Smooth muscle cell (in vitro differentiated cells): ENCODE measurements at regions not wholly inside any gene's neighbourhood (a gene's known extent, or its start where the extent isn't known, plus 50 kb on each side); places are given as distances from the start of the nearest gene placed in this dataset.

Source experiments
- DNase-seq: peaks from one replicate; lab custom pipeline; 2025; ENCODE audit not compliant: unreplicated experiment; lab: John Stamatoyannopoulos, UW
- H2AFZ ChIP-seq: fragments of 200-600 bp; sonication (generic); 2 replicates; pipeline ENCODE4 v1.6.0; 2016; ENCODE audit warnings: antibody characterized with exemption, low read depth, mild to moderate bottlenecking
- H3F3A ChIP-seq: fragments of 200-600 bp; sonication (generic); 2 replicates; pipeline ENCODE4 v1.6.0; 2017; ENCODE audit warnings: antibody characterized with exemption, low read depth
- H3K27ac ChIP-seq: fragments of 200-600 bp; sonication (generic); 2 replicates; pipeline ENCODE4 v1.5.1; 2016; ENCODE audit warnings: low read depth, mild to moderate bottlenecking
- H3K27me3 ChIP-seq: fragments of 200-600 bp; sonication (generic); 2 replicates; pipeline ENCODE4 v1.6.1; 2016; ENCODE audit warnings: low read depth, mild to moderate bottlenecking
- H3K36me3 ChIP-seq: fragments of 200-600 bp; sonication (generic); 2 replicates; pipeline ENCODE4 v1.5.1; 2016; ENCODE audit warnings: low read depth
- H3K4me1 ChIP-seq: fragments of 200-600 bp; sonication (generic); 2 replicates; pipeline ENCODE4 v1.5.1; 2016; ENCODE audit warnings: low read depth
- H3K4me2 ChIP-seq: fragments of 200-600 bp; sonication (generic); 2 replicates; pipeline ENCODE4 v1.6.0; 2016; ENCODE audit warnings: mild to moderate bottlenecking
- H3K4me3 ChIP-seq: fragments of 200-600 bp; sonication (generic); 2 replicates; pipeline ENCODE4 v1.5.1; 2016; ENCODE audit warnings: mild to moderate bottlenecking
- H3K79me2 ChIP-seq: fragments of 200-600 bp; sonication (generic); 2 replicates; pipeline ENCODE4 v1.6.0; 2016; ENCODE audit warnings: low read depth, mild to moderate bottlenecking
- H3K9ac ChIP-seq: fragments of 200-600 bp; sonication (generic); 2 replicates; pipeline ENCODE4 v1.6.0; 2016; ENCODE audit warnings: low read depth
- H3K9me3 ChIP-seq: fragments of 200-600 bp; sonication (generic); replicated peaks from 2 replicates; pipeline ENCODE4 v1.5.1; 2016; ENCODE audit warnings: low read depth
- H4K20me1 ChIP-seq: fragments of 200-600 bp; sonication (generic); 2 replicates; pipeline ENCODE4 v1.6.0; 2016; ENCODE audit warnings: low read depth
- WGBS: methylation state at CpG from one replicate; pipeline ENCODE4 v1.1.7; 2016; ENCODE audit warnings: low lambda C conversion rate; 5-methylcytosine and 5-hydroxymethylcytosine counted together
- TF ChIP-seq, protein P1 (sequence below): fragments of 200-600 bp; sonication (generic); IDR thresholded peaks from 2 replicates; pipeline ENCODE4 v1.5.1; 2017; ENCODE audit warnings: borderline replicate concordance, mild to moderate bottlenecking, antibody characterized with exemption; ENCODE audit not compliant: insufficient read depth, poor library complexity, severe bottlenecking

DNA sequence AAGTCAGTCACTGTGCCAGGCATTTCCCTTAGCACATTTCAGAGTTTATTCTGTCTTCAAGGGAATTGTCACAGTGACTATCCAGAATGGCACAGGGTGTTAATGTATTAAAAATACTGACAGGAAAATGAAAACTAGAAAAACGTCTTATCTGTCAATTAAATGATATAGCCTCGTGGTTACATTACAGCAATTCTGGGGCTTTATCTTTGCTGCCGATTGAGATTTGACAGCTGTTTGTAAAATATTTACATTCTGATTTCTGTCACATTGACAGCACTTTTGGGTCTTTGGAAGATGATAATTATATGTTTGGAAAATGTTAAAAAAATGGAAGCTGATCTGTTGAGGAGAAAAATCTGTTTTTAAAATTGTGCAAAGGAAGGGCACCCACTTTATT lies 250.0 kb downstream of the CHRM3 start:
- no peak overlapping the region for H3K4me2 ChIP-seq
- H3K36me3 ChIP-seq = no peaks in the 10 kb centered on the region
- no peak overlapping the region for H3K4me3 ChIP-seq
- no peak overlapping the region for H3K9ac ChIP-seq
- H2AFZ ChIP-seq = no peak overlapping the region
- no peaks in the 10 kb centered on the region for H3K4me1 ChIP-seq
- TF ChIP-seq, protein P1, sequence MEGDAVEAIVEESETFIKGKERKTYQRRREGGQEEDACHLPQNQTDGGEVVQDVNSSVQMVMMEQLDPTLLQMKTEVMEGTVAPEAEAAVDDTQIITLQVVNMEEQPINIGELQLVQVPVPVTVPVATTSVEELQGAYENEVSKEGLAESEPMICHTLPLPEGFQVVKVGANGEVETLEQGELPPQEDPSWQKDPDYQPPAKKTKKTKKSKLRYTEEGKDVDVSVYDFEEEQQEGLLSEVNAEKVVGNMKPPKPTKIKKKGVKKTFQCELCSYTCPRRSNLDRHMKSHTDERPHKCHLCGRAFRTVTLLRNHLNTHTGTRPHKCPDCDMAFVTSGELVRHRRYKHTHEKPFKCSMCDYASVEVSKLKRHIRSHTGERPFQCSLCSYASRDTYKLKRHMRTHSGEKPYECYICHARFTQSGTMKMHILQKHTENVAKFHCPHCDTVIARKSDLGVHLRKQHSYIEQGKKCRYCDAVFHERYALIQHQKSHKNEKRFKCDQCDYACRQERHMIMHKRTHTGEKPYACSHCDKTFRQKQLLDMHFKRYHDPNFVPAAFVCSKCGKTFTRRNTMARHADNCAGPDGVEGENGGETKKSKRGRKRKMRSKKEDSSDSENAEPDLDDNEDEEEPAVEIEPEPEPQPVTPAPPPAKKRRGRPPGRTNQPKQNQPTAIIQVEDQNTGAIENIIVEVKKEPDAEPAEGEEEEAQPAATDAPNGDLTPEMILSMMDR = no peak
- H3K27me3 ChIP-seq = no peaks in the 10 kb centered on the region
- no peaks in the 10 kb centered on the region for H3K79me2 ChIP-seq
- H3K9me3 ChIP-seq = no peaks in the 10 kb centered on the region
- 62% methylated on average over 3 of the region's 3 CpGs for WGBS
- no peak for DNase-seq
- no peaks in the 10 kb centered on the region for H3F3A ChIP-seq
- H4K20me1 ChIP-seq = no peaks in the 10 kb centered on the region
- no peak overlapping the region for H3K27ac ChIP-seq

DNA sequence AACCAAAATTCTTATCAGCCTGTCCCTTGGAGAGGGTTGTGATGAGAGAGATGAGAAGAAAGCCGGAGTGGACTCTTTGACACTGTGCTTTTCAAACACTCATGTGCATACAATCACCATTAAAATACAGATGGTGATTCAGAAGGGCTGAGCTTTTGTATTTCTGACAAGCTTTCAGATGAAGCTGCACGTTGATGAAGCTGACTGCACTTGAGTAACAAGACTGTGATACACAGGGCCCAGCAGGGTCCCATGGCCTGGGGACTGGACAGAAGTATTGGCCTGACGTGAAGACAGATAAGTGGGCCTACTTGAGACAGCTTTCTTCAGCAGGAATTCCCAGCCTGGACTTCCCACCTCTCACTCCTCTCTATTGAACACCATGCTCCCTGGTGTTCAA lies 258.2 kb downstream of the CHRM3 start:
- TF ChIP-seq, protein P1 = no peak
- H3K79me2 ChIP-seq = no peaks in the 10 kb centered on the region
- no peak overlapping the region for H3K4me3 ChIP-seq
- H3K27ac ChIP-seq = no peak overlapping the region
- no peaks in the 10 kb centered on the region for H3K4me1 ChIP-seq
- H3F3A ChIP-seq = no peaks in the 10 kb centered on the region
- H3K9me3 ChIP-seq = no peaks in the 10 kb centered on the region
- DNase-seq = no peak
- H4K20me1 ChIP-seq = no peaks in the 10 kb centered on the region
- no peaks in the 10 kb centered on the region for H3K36me3 ChIP-seq
- H3K9ac ChIP-seq = no peak overlapping the region
- no peak overlapping the region for H2AFZ ChIP-seq
- H3K27me3 ChIP-seq = no peaks in the 10 kb centered on the region
- 88% methylated on average over 3 of the region's 3 CpGs for WGBS
- H3K4me2 ChIP-seq = no peak overlapping the region

DNA sequence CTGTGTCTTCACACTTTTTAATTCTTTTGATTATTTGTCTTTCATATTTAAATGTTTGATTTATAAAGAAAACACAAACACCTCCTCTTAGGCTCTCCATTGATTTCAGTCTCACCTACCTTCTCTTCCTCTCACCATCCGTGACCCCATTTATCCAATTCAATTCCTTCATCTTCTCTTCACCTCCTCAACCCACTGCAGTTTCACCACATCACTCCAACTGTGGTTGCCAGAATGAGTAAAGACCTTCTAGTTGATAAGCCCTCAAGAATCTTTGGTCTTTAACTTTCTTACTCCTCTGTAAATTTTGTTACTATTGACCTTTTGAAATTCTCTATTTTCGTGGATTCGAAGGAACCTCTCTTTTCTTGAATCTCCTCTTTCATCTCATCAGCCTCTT lies 260.7 kb downstream of the CHRM3 start:
- Histone ChIP-seq H3K9ac (no peak overlapping the region), H3K36me3 (no peaks in the 10 kb centered on the region), H3K4me2 (no peak overlapping the region), H3K9me3 (no peaks in the 10 kb centered on the region), H3K4me3 (no peak overlapping the region), H3K79me2 (no peaks in the 10 kb centered on the region), H3K27ac (no peak overlapping the region), H4K20me1 (no peaks in the 10 kb centered on the region), H3K4me1 (no peaks in the 10 kb centered on the region), H3F3A (no peaks in the 10 kb centered on the region), H3K27me3 (no peaks in the 10 kb centered on the region), H2AFZ (no peak overlapping the region)
- WGBS = 89% methylated on average over 3 of the region's 3 CpGs
- TF ChIP-seq, protein P1 = no peak
- no peak for DNase-seq

DNA sequence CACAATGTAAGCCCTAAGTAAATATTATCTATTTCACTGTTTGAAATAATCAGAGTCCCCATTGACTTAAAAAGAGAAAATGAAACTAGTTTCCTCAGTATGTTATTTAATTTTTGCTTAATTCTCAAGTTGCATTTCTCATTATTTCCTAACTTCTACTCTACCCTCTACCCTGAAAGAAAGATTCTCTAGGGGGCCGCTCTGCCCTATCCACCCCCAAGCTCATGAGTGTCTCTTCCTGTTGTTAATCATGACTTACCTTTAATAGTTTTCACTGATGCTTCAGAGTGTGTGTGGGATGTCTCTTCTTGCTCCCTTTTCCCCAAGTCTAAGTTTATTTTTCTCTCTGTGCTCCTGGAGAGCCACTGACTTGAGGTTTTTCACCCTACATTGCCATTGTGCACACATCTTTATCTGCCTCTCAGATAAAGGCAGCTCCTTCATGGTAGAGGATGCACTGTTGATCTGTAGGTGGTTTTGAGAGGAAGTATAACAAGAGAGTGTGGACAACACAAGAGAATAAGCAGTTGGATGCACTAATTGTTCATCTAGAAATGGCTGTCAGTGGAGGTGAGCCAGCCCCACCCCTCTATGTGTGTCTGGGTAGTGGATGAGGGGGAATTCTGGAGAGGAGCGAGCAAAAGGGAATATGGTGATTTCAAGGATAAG lies 261.7 kb downstream of the CHRM3 start:
- H3F3A ChIP-seq = no peaks in the 10 kb centered on the region
- H3K27ac ChIP-seq = no peak overlapping the region
- no peak overlapping the region for H3K4me3 ChIP-seq
- no peaks in the 10 kb centered on the region for H3K9me3 ChIP-seq
- WGBS = 100% methylated on average over 2 of the region's 2 CpGs
- H3K36me3 ChIP-seq = no peaks in the 10 kb centered on the region
- TF ChIP-seq, protein P1 = no peak
- no peak overlapping the region for H2AFZ ChIP-seq
- no peaks in the 10 kb centered on the region for H3K4me1 ChIP-seq
- no peak overlapping the region for H3K9ac ChIP-seq
- no peaks in the 10 kb centered on the region for H3K79me2 ChIP-seq
- H3K27me3 ChIP-seq = no peaks in the 10 kb centered on the region
- DNase-seq = no peak
- H3K4me2 ChIP-seq = no peak overlapping the region
- no peaks in the 10 kb centered on the region for H4K20me1 ChIP-seq
